Erythroblast (primary cell): ENCODE measurements at regions not wholly inside any gene's neighbourhood (a gene's known extent, or its start where the extent isn't known, plus 50 kb on each side); places are given as distances from the start of the nearest gene placed in this dataset.

Experiments
- GATA1 ChIP-seq: IDR thresholded peaks from 2 replicates; pipeline ENCODE4 v1.6.1; 2011; ENCODE audit warnings: low read depth, mild to moderate bottlenecking, control low read depth, low read length, moderate library complexity
- POLR2A ChIP-seq: IDR thresholded peaks from 2 replicates; pipeline ENCODE4 v1.6.1; 2011; ENCODE audit warnings: mild to moderate bottlenecking, low read length

DNA sequence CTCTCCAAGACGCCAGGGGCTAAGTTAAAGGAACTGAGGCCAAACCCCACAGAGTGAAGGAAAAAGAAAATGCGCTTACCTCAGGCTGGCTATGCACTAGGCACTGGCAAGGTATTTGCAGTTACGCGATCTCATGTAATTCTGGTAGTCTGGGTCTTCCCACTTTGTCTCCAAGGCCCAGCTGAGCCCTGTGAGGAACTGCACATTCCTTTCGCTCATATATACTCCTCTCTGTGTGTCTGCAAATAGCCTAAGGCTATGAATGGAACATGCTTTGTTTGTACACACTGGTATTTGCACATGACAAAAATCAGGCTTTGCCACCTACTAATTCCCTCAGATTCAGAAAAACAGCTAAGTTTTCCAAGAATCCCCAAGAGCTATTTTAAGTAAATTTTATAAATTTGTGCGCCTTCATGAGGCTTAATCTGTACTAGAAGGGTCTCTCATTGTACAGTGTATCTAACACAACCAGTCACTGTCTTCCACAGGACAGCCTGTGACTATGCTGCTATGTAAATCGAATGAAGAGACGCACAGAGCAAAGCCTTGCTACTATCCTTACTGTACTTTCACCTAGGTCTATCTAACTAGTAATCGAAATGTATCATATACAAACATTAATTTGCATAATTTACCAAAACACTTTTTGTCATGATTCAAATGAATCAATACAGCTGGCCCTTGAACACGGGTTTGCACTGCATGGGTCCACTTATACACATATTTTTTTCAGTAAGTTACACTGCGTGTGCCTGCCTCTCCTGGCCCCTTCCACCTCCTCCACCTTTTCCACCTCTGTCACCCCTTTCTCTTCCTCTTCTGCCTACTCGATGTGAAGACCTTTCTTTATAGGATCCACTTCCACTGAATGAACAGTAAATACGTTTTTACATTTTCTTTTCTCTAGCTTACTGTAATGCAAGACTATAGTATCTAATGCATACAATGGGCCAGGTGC lies 87.0 kb downstream of the SIPA1L2 start:
- TF ChIP-seq POLR2A (no peak), GATA1 (no peak)
